SH-SY5Y (cell line): ENCODE measurements at regions not wholly inside any gene's neighbourhood (a gene's known extent, or its start where the extent isn't known, plus 50 kb on each side); places are given as distances from the start of the nearest gene placed in this dataset.

Experiments used
- GATA2 ChIP-seq: IDR thresholded peaks from 2 replicates; pipeline ENCODE4 v1.6.1; 2011; ENCODE audit warnings: mild to moderate bottlenecking, low read depth, low read length
- GATA3 ChIP-seq: IDR thresholded peaks from 2 replicates; pipeline ENCODE4 v1.6.1; 2011; ENCODE audit warnings: low read depth, mild to moderate bottlenecking, low read length, moderate library complexity

DNA sequence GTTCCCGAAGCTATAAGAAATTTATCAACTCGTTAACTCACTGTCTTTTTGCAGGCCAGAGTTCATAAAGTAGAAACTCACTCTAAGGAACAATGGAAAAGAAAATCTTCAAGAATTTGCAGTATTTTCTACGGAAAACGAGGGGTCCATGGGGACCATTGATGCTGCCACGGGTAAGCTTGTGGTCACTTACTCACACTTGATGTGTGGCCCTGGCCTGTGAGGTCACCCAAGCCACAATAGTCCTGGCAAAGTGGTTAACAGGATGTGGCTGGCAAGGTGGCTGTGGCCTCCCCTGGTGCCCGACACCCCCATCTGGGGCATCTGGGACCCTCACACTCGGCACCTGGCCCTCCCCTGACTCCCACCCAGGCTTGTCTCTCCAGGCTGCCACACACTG, 123.4 kb downstream of the C6orf118 start:
- TF ChIP-seq GATA3 (no peak), GATA2 (no peak)
